PFSK-1 (cell line): ENCODE measurements at regions not wholly inside any gene's neighbourhood (a gene's known extent, or its start where the extent isn't known, plus 50 kb on each side); places are given as distances from the start of the nearest gene placed in this dataset.

ENCODE experiments used
- FOXP2 ChIP-seq: optimal IDR thresholded peaks from 2 replicates; pipeline ENCODE3; 2011; ENCODE audit warnings: borderline replicate concordance, control low read depth, inconsistent platforms; ENCODE audit not compliant: insufficient read depth; ENCODE audit errors: extremely low read length, extremely low read depth
- POLR2AphosphoS5 ChIP-seq: IDR thresholded peaks from 2 replicates; pipeline ENCODE4 v1.6.1; 2012; ENCODE audit warnings: low read depth, mild to moderate bottlenecking, control low read depth, low read length, moderate library complexity
- SIN3A ChIP-seq: IDR thresholded peaks from 2 replicates; pipeline ENCODE4 v1.6.1; 2012; ENCODE audit warnings: mild to moderate bottlenecking, low read length, moderate library complexity, borderline replicate concordance; ENCODE audit not compliant: insufficient read depth
- TAF1 ChIP-seq: IDR thresholded peaks from 2 replicates; pipeline ENCODE4 v1.6.1; 2012; ENCODE audit warnings: low read length, control low read depth, borderline replicate concordance; ENCODE audit not compliant: insufficient read depth
- TF ChIP-seq, protein P1 (sequence below), 2 experiments: IDR thresholded peaks; 2 replicates each; pipeline versions ENCODE4 v1.6.1 to v1.8.0; 2011 to 2012; ENCODE audit warnings: low read depth in 2 of 2, low read length in 2 of 2, control low read depth in 1 of 2, inconsistent platforms in 1 of 2, mild to moderate bottlenecking in 1 of 2, moderate library complexity in 1 of 2; ENCODE audit not compliant: insufficient read depth in 1 of 2

DNA sequence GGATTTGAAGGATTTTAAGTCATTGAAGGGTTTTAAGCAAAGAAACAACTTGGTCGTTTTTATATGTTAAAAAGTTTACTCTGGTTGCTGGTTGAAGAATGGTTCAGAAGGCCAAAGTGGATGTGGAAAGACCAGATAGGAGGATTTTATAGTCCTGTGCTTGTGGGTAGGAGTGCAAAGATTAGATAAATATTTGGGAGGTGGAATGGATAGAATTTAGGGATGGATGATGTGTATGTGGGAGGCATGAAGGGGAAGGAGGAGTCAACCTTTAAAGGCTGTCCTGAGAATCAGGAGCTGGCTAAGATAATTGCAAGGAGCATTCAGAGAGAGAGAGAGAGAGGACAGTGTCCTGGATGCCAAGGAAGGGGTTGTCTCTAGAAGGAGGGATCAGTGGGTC, 190.1 kb upstream of the SPRED2 start:
- no peak for TF ChIP-seq SIN3A
- no peak for TF ChIP-seq POLR2AphosphoS5
- TF ChIP-seq, protein P1, sequence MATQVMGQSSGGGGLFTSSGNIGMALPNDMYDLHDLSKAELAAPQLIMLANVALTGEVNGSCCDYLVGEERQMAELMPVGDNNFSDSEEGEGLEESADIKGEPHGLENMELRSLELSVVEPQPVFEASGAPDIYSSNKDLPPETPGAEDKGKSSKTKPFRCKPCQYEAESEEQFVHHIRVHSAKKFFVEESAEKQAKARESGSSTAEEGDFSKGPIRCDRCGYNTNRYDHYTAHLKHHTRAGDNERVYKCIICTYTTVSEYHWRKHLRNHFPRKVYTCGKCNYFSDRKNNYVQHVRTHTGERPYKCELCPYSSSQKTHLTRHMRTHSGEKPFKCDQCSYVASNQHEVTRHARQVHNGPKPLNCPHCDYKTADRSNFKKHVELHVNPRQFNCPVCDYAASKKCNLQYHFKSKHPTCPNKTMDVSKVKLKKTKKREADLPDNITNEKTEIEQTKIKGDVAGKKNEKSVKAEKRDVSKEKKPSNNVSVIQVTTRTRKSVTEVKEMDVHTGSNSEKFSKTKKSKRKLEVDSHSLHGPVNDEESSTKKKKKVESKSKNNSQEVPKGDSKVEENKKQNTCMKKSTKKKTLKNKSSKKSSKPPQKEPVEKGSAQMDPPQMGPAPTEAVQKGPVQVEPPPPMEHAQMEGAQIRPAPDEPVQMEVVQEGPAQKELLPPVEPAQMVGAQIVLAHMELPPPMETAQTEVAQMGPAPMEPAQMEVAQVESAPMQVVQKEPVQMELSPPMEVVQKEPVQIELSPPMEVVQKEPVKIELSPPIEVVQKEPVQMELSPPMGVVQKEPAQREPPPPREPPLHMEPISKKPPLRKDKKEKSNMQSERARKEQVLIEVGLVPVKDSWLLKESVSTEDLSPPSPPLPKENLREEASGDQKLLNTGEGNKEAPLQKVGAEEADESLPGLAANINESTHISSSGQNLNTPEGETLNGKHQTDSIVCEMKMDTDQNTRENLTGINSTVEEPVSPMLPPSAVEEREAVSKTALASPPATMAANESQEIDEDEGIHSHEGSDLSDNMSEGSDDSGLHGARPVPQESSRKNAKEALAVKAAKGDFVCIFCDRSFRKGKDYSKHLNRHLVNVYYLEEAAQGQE (IDR thresholded peaks at IDR 0.05; ENCODE audit: insufficient read depth in 1 of 2, low read depth in 2 of 2, low read length in 2 of 2) = no peak
- TF ChIP-seq FOXP2 = no peak
- TF ChIP-seq TAF1 = no peak

DNA sequence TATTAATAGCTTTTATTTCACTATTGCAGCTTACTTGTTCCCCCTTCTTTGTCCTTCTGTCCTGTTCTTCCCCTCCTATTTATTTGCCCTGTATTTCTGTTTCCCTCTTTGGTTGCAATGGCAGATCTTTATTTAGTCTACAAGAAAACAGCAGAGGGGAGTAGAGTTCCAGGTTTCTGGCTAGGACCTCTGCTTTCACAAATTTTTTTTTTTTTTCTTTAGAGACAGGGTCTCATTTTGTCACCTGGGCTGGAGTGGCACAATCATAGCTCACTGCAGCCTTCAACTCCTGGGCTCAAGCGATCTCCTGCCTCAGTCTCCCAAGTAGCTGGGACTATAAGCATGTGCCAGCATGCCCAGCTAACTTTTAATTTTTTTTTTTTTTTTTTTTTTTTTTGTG, 188.1 kb upstream of the SPRED2 start:
- TF ChIP-seq POLR2AphosphoS5 = no peak
- no peak for TF ChIP-seq TAF1
- no peak for TF ChIP-seq SIN3A
- no peak for TF ChIP-seq FOXP2
- TF ChIP-seq, protein P1 (IDR thresholded peaks at IDR 0.05; ENCODE audit: insufficient read depth in 1 of 2, low read depth in 2 of 2, low read length in 2 of 2) = no peak

DNA sequence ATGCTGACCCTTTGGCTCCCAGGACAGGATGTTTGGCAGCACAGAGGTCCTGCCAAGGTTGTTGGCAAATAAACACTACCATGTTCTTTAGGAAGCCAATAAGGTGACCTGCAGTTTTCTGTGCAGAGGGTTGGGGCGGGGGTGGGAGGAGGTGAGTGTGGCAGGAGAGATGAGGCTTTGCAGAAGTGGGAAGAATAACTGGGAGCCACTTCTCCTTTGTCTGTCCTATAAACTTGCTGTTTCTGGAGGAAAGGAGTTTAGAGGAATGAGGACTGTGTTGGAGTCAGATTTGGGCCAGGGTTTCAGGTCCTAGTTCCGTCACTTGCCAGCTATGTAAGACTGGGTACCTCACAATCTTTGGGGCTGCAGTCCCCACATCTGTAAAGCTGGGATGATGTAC, 187.6 kb upstream of the SPRED2 start:
- TF ChIP-seq POLR2AphosphoS5 = no peak
- TF ChIP-seq SIN3A = no peak
- TF ChIP-seq FOXP2 = no peak
- TF ChIP-seq, protein P1 (IDR thresholded peaks at IDR 0.05; ENCODE audit: insufficient read depth in 1 of 2, low read depth in 2 of 2, low read length in 2 of 2) = no peak
- TF ChIP-seq TAF1 = no peak

DNA sequence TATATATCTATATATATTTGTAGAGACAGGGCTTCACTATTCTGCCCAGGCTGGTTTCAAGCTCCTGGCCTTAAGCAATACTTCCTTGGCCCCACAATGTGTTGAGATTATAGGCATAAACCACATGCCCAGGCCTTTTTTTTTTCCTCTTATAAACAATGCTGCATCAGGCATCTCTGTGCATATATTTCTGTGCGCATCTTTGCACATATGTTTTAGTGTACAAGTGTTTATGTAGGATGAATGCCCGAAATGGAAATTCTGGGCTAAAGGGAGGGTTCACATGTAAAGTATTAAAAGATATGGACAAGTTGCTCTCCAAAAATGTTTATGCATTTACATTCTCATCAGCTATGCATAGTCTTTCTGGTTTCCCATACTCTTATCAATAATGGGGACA, 183.2 kb upstream of the SPRED2 start:
- TF ChIP-seq, protein P1 (IDR thresholded peaks at IDR 0.05; ENCODE audit: insufficient read depth in 1 of 2, low read depth in 2 of 2, low read length in 2 of 2) = no peak
- TF ChIP-seq SIN3A = no peak
- TF ChIP-seq POLR2AphosphoS5 = no peak
- TF ChIP-seq FOXP2 = no peak
- TF ChIP-seq TAF1 = no peak

DNA sequence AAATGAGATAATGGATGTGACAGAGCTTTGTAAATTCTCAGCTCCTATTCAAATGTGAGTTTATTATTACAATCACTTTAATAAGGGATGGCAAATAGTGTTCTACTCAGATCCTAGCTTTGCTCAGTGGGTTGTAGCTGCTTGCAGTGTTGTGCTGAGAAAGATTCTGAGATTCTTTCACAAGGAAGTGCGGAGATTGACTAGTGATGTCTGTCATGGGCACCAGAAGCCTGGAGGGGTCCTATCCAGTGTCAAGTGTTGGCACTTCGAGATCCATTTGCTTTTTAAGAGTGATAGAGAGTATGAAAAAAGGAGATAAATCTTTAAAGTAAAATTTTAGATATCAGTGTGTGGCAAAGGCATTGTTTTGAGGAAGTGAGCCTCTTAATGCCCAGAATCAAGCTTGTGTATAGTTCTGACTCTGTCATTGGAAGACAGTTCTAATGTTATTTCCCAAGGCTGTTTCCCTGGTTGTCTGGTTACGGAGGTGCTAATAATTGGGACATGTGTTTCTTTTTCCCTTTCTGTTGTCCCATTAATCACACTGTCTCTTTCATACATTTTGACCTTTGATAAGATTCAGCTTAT, 181.7 kb upstream of the SPRED2 start:
- TF ChIP-seq FOXP2 (no peak), POLR2AphosphoS5 (no peak), TAF1 (no peak), SIN3A (no peak)
- TF ChIP-seq, protein P1 (IDR thresholded peaks at IDR 0.05; ENCODE audit: insufficient read depth in 1 of 2, low read depth in 2 of 2, low read length in 2 of 2) = no peak
